A549 (cell line): ENCODE measurements at regions not wholly inside any gene's neighbourhood (a gene's known extent, or its start where the extent isn't known, plus 50 kb on each side); places are given as distances from the start of the nearest gene placed in this dataset.

Experiments
- ATAC-seq, 2 experiments: fragments of 200-7000 bp in 1 of 2; fragments of >200 bp in 1 of 2; cut with Nextera tagmentation in 1 of 2; cut with Tn5 transposase in 1 of 2; 3 replicates each; pipeline versions ENCODE4 v1.8.0 to v1.9.1; 2018 to 2020; ENCODE audit warnings: mild to moderate bottlenecking in 1 of 2, moderate library complexity in 1 of 2
- CTCF ChIA-PET: fragments of 300-600 bp; sonication (Branson Sonifier 250); formaldehyde crosslinking; extraction: SDS; loops from one replicate; lab custom pipeline; 2021; ENCODE audit warnings: antibody characterized with exemption, inconsistent platforms; lab: Yijun Ruan, JAX
- POLR2A ChIA-PET: fragments of 350-600 bp; formaldehyde crosslinking; extraction: SDS; loops from one replicate; lab custom pipeline; 2021; ENCODE audit warnings: antibody characterized with exemption, inconsistent platforms; lab: Yijun Ruan, JAX
- DNase-seq, 2 experiments: peaks; one replicate each; pipeline versions ENCODE4 v3.0.0 to v3.0.0-alpha.2; 2011 to 2016; ENCODE audit warnings: low read depth in 1 of 2, low spot score in 1 of 2
- FAIRE-seq: peaks from 2 replicates; lab custom pipeline; 2011; peaks lifted over from hg19 to GRCh38; lab: Jason Lieb, UNC
- H3K27ac ChIP-seq, 2 experiments: fragments of >200 bp; sonication (Bioruptor Twin); formaldehyde crosslinking; 3 replicates each; pipeline ENCODE4 v1.5.1; 2016 to 2017
- H3K4me1 ChIP-seq: fragments of >200 bp; sonication (Bioruptor Twin); formaldehyde crosslinking; 3 replicates; pipeline ENCODE4 v1.6.1; 2016
- H3K4me2 ChIP-seq: fragments of >200 bp; sonication (Bioruptor Twin); formaldehyde crosslinking; 3 replicates; pipeline ENCODE4 v1.6.1; 2016
- H3K4me3 ChIP-seq: fragments of >200 bp; sonication (Bioruptor Twin); formaldehyde crosslinking; 3 replicates; pipeline ENCODE4 v1.5.1; 2016
- H3K9me3 ChIP-seq: fragments of >200 bp; sonication (Bioruptor Twin); formaldehyde crosslinking; 3 replicates; pipeline ENCODE4 v1.6.1; 2016
- BCL3 ChIP-seq: fragments of >200 bp; sonication (Bioruptor Twin); formaldehyde crosslinking; IDR thresholded peaks from 3 replicates; pipeline ENCODE4 v1.6.1; 2016
- BHLHE40 ChIP-seq: IDR thresholded peaks from 2 replicates; pipeline ENCODE4 v1.6.1; 2012; ENCODE audit warnings: low read depth, low read length, inconsistent platforms
- CBX2 ChIP-seq: fragments of 200-600 bp; sonication (generic); IDR thresholded peaks from 2 replicates; pipeline ENCODE4 v1.6.1; 2016; ENCODE audit warnings: low read depth, mild to moderate bottlenecking, borderline replicate concordance
- CHD2 ChIP-seq: fragments of 150-350 bp; IDR thresholded peaks from 2 replicates; pipeline ENCODE4 v1.6.1; 2014; ENCODE audit warnings: low read length; ENCODE audit not compliant: partially characterized antibody
- E2F6 ChIP-seq: IDR thresholded peaks from 2 replicates; pipeline ENCODE4 v1.6.1; 2012; ENCODE audit warnings: low read depth, borderline replicate concordance
- EHMT2 ChIP-seq: fragments of 200-600 bp; sonication (generic); IDR thresholded peaks from 2 replicates; pipeline ENCODE4 v1.6.1; 2016; ENCODE audit warnings: antibody characterized with exemption, low read depth, mild to moderate bottlenecking, moderate library complexity
- ELK1 ChIP-seq: fragments of 150-350 bp; IDR thresholded peaks from 2 replicates; pipeline ENCODE4 v1.6.1; 2014; ENCODE audit warnings: low read depth, mild to moderate bottlenecking, low read length
- FOSL2 ChIP-seq, 2 experiments: fragments of 450-650 bp in 1 of 2; fragments of >200 bp in 1 of 2; sonication (Bioruptor Twin) in 1 of 2; formaldehyde crosslinking; IDR thresholded peaks; 2 replicates each; pipeline versions ENCODE4 v1.5.0 to v1.6.1; 2016 to 2020; ENCODE audit warnings: mild to moderate bottlenecking in 1 of 2, moderate library complexity in 1 of 2
- HDAC2 ChIP-seq: fragments of 200-600 bp; sonication (generic); IDR thresholded peaks from 2 replicates; pipeline ENCODE4 v1.6.1; 2016
- HOXB13 ChIP-seq: fragments of 250-450 bp; sonication (Bioruptor Pico); IDR thresholded peaks from 2 replicates; pipeline ENCODE4 v1.5.0; 2020; ENCODE audit warnings: low read depth, mild to moderate bottlenecking, moderate library complexity
- JUN ChIP-seq, 2 experiments: fragments of >200 bp; sonication (Bioruptor Twin); formaldehyde crosslinking; IDR thresholded peaks; 2 replicates in 1 of 2; 3 replicates in 1 of 2; pipeline ENCODE4 v1.6.1; 2016 to 2017
- MAFK ChIP-seq: fragments of 450-650 bp; IDR thresholded peaks from 2 replicates; pipeline ENCODE4 v1.6.1; 2014; ENCODE audit not compliant: partially characterized antibody
- MAX ChIP-seq: IDR thresholded peaks from 2 replicates; pipeline ENCODE4 v1.6.1; 2012
- MYC ChIP-seq: IDR thresholded peaks from 2 replicates; pipeline ENCODE4 v1.6.1; 2012; ENCODE audit warnings: mild to moderate bottlenecking, inconsistent platforms, low read length, improper control_type of control experiment, borderline replicate concordance
- NPAS2 ChIP-seq: fragments of 250-450 bp; sonication (Bioruptor Pico); IDR thresholded peaks from 2 replicates; pipeline ENCODE4 v1.8.0; 2022; ENCODE audit warnings: mild to moderate bottlenecking, moderate library complexity, borderline replicate concordance
- PHF8 ChIP-seq: fragments of 200-600 bp; sonication (generic); IDR thresholded peaks from 2 replicates; pipeline ENCODE4 v1.6.1; 2016; ENCODE audit warnings: low read depth, mild to moderate bottlenecking, antibody characterized with exemption, moderate library complexity, borderline replicate concordance
- POLR2AphosphoS2 ChIP-seq: conservative IDR thresholded peaks from 2 replicates; pipeline ENCODE4 v1.6.1; 2012; ENCODE audit warnings: low read length, improper control_type of control experiment, inconsistent platforms
- RARB ChIP-seq: fragments of 250-450 bp; sonication (Bioruptor Pico); IDR thresholded peaks from 2 replicates; pipeline ENCODE4 v1.8.0; 2021; ENCODE audit warnings: mild to moderate bottlenecking, moderate library complexity
- SMC3 ChIP-seq: fragments of >200 bp; sonication (Bioruptor Twin); formaldehyde crosslinking; IDR thresholded peaks from 3 replicates; pipeline ENCODE4 v1.6.1; 2018; ENCODE audit warnings: inconsistent platforms
- TFCP2L1 ChIP-seq: fragments of 250-450 bp; sonication (Bioruptor Pico); IDR thresholded peaks from 2 replicates; pipeline ENCODE4 v1.5.0; 2021; ENCODE audit warnings: mild to moderate bottlenecking
- ZC3H11A ChIP-seq: fragments of 450-650 bp; IDR thresholded peaks from 2 replicates; pipeline ENCODE4 v1.6.1; 2014; ENCODE audit warnings: antibody characterized with exemption, mild to moderate bottlenecking
- ZNF302 ChIP-seq: fragments of 250-450 bp; sonication (Bioruptor Pico); IDR thresholded peaks from 2 replicates; pipeline ENCODE4 v1.9.0; 2021; ENCODE audit warnings: inconsistent platforms, mild to moderate bottlenecking, moderate library complexity
- ZSCAN20 ChIP-seq: fragments of 250-450 bp; sonication (Bioruptor Pico); IDR thresholded peaks from 2 replicates; pipeline ENCODE4 v1.8.0; 2022; ENCODE audit warnings: mild to moderate bottlenecking, moderate library complexity
- TF ChIP-seq, protein P1 (sequence below): fragments of 450-650 bp; IDR thresholded peaks from 2 replicates; pipeline ENCODE4 v1.6.1; 2014; ENCODE audit warnings: antibody characterized with exemption

GRCh38 chr5:91938441-91938840, 555.3 kb upstream of the ARRDC3 start:
- Histone ChIP-seq H3K4me3 (no peak overlapping the region), H3K4me2 (no peak overlapping the region), H3K4me1 (no peaks in the 10 kb centered on the region), H3K9me3 (no peaks in the 10 kb centered on the region), H3K27ac (no peak overlapping the region)
- TF ChIP-seq POLR2AphosphoS2 (no peak), SMC3 (no peak), ZC3H11A (no peak), ELK1 (no peak), RARB (no peak), MYC (no peak), JUN (IDR thresholded peaks at IDR 0.05) (no peak), EHMT2 (no peak), ZSCAN20 (CRISPR knock-in tag) (no peak), NPAS2 (CRISPR knock-in tag) (no peak), CBX2 (no peak)
- FAIRE-seq (no peak), DNase-seq (no peak), ATAC-seq (no peak)
- ChIA-PET POLR2A (no interaction called here), CTCF (interaction anchor here (1.1 kb wide), 1 partner anchor 9 kb away, joined by 3 read pairs; no protein-coding TSS in a partner anchor)

- POLR2A ChIA-PET: no interaction called here
- CTCF ChIA-PET: no interaction called here
- Histone ChIP-seq H3K4me2 (no peak overlapping the region), H3K4me1 (no peaks in the 10 kb centered on the region), H3K9me3 (no peaks in the 10 kb centered on the region), H3K4me3 (no peak overlapping the region), H3K27ac (no peak overlapping the region)
- FAIRE-seq: no peak
- no peak for ATAC-seq
- no peak for DNase-seq
- TF ChIP-seq CHD2 (no peak), HDAC2 (no peak), MAX (no peak), ZNF302 (CRISPR knock-in tag) (no peak), JUN (IDR thresholded peaks at IDR 0.05) (no peak), MAFK (no peak), BHLHE40 (no peak), HOXB13 (CRISPR knock-in tag) (no peak), FOSL2 (IDR thresholded peaks at IDR 0.05) (no peak), FOSL2 (CRISPR knock-in tag; IDR thresholded peaks at IDR 0.05) (no peak), PHF8 (no peak), BCL3 (no peak), TFCP2L1 (CRISPR knock-in tag) (no peak), E2F6 (no peak)
- TF ChIP-seq, protein P1, sequence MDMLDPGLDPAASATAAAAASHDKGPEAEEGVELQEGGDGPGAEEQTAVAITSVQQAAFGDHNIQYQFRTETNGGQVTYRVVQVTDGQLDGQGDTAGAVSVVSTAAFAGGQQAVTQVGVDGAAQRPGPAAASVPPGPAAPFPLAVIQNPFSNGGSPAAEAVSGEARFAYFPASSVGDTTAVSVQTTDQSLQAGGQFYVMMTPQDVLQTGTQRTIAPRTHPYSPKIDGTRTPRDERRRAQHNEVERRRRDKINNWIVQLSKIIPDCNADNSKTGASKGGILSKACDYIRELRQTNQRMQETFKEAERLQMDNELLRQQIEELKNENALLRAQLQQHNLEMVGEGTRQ: no peak
Measured at GRCh38 chr5:91937121-91937520, 554.0 kb upstream of the ARRDC3 start.
